HepG2 (cell line): ENCODE measurements at regions not wholly inside any gene's neighbourhood (a gene's known extent, or its start where the extent isn't known, plus 50 kb on each side); places are given as distances from the start of the nearest gene placed in this dataset.

Experiments
- BRCA1 ChIP-seq: sonication (generic); formaldehyde crosslinking; IDR thresholded peaks from 2 replicates; pipeline ENCODE4 v1.4.0; 2020; ENCODE audit warnings: missing genetic modification reagents
- CEBPB ChIP-seq: IDR thresholded peaks from 2 replicates; pipeline ENCODE4 v1.6.1; 2011; ENCODE audit warnings: low read depth, low read length, improper control_type of control experiment, borderline replicate concordance
- EED ChIP-seq: sonication (generic); formaldehyde crosslinking; IDR thresholded peaks from 2 replicates; pipeline ENCODE4 v1.5.0; 2020; ENCODE audit warnings: mild to moderate bottlenecking, missing genetic modification reagents
- JUNB ChIP-seq: sonication (generic); formaldehyde crosslinking; IDR thresholded peaks from 2 replicates; pipeline ENCODE4 v1.8.0; 2022; ENCODE audit warnings: missing genetic modification reagents, mild to moderate bottlenecking, borderline replicate concordance
- RAD21 ChIP-seq: fragments of 450-650 bp; formaldehyde crosslinking; IDR thresholded peaks from 2 replicates; pipeline ENCODE4 v1.5.0; 2020; ENCODE audit warnings: mild to moderate bottlenecking
- RFXAP ChIP-seq: sonication (generic); formaldehyde crosslinking; IDR thresholded peaks from 2 replicates; pipeline ENCODE4 v1.4.0; 2020; ENCODE audit warnings: missing genetic modification reagents, borderline replicate concordance
- SIN3A ChIP-seq: IDR thresholded peaks from 2 replicates; pipeline ENCODE4 v1.6.1; 2011; ENCODE audit warnings: low read depth, mild to moderate bottlenecking, control low read depth, low read length, borderline replicate concordance
- ZNF530 ChIP-seq: sonication (generic); formaldehyde crosslinking; IDR thresholded peaks from 2 replicates; pipeline ENCODE4 v1.5.0; 2020; ENCODE audit warnings: low read depth, mild to moderate bottlenecking, missing genetic modification reagents
- ZNF883 ChIP-seq: sonication (generic); formaldehyde crosslinking; IDR thresholded peaks from 2 replicates; pipeline ENCODE4 v1.5.1; 2020; ENCODE audit warnings: mild to moderate bottlenecking, missing genetic modification reagents; ENCODE audit errors: not compliant biosample characterization
- TF ChIP-seq, protein P1 (sequence below): fragments of 450-650 bp; IDR thresholded peaks from 2 replicates; pipeline ENCODE4 v1.6.1; 2016

DNA sequence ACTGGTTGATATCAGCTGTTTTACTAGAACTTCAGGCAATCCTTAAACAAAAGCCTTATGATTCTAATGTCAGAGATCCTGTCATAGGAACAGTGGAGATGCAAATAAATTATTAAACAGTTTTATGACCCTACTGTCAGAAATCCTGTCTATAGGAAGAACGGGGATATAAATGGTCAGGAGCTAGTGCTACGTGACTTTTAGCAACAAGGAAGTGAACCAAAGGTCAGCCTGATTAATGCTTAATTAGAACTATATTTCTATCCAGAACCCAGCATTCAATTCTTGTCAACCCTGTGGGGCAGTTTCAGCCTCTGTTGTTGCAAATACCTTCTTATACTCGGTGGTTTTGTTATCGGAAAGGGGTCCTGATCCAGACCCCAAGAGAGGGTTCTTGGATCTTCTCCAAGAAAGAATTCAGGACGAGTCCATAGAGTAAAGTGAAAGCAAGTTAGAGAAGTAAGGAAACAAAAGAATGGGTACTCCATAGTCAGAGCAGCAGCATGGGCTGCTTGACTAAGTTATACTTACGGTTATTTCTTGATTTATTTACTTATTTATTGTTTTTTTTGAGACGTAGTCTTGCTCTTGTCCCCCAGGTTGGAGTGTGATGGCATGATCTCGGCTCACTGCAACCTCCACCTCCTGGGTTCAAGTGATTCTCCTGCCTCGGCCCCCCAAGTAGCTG lies 59.9 kb upstream of the RNU6-1 start:
- TF ChIP-seq EED (CRISPR knock-in tag) (no peak), CEBPB (no peak), RAD21 (CRISPR knock-in tag) (no peak), SIN3A (no peak), JUNB (no peak), ZNF530 (CRISPR knock-in tag) (no peak), RFXAP (no peak), BRCA1 (CRISPR knock-in tag) (no peak), ZNF883 (no peak)
- TF ChIP-seq, protein P1, sequence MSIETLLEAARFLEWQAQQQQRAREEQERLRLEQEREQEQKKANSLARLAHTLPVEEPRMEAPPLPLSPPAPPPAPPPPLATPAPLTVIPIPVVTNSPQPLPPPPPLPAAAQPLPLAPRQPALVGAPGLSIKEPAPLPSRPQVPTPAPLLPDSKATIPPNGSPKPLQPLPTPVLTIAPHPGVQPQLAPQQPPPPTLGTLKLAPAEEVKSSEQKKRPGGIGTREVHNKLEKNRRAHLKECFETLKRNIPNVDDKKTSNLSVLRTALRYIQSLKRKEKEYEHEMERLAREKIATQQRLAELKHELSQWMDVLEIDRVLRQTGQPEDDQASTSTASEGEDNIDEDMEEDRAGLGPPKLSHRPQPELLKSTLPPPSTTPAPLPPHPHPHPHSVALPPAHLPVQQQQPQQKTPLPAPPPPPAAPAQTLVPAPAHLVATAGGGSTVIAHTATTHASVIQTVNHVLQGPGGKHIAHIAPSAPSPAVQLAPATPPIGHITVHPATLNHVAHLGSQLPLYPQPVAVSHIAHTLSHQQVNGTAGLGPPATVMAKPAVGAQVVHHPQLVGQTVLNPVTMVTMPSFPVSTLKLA = no peak
